DMS79 treated with DMSO at 0.1 percent for 48 hours (cell line): ENCODE measurements at regions not wholly inside any gene's neighbourhood (a gene's known extent, or its start where the extent isn't known, plus 50 kb on each side); places are given as distances from the start of the nearest gene placed in this dataset.

ENCODE experiments used
- DNase-seq: peaks from one replicate; lab custom pipeline; 2025; lab: John Stamatoyannopoulos, UW

- DNase-seq, result no peak
These were observed 65.2 kb upstream of the CDON start for GRCh38 chr11:126127898-126128297.

- no peak for DNase-seq
These were observed 64.7 kb upstream of the CDON start for GRCh38 chr11:126127284-126127845.

- peak; percentile 87 for DNase-seq
These were observed 61.6 kb upstream of the CDON start for GRCh38 chr11:126124231-126124661.

- peak; percentile 71 for DNase-seq
These were observed 61.0 kb upstream of the CDON start for GRCh38 chr11:126123686-126124085.

- DNase-seq, result no peak
These were observed 60.2 kb upstream of the CDON start for GRCh38 chr11:126122863-126123262.

GRCh38 chr11:126121296-126121695 is 58.6 kb upstream of the CDON start:
- no peak for DNase-seq

- DNase-seq, result no peak
These were observed 56.1 kb upstream of the CDON start for GRCh38 chr11:126118806-126119205.

GRCh38 chr11:126115816-126116331 is 53.2 kb upstream of the CDON start:
- DNase-seq, result peak; percentile 99

- DNase-seq, result peak; percentile 90
These were observed 52.4 kb upstream of the CDON start for GRCh38 chr11:126115127-126115495.

- peak; percentile 52 for DNase-seq
These were observed 51.9 kb upstream of the CDON start for GRCh38 chr11:126114486-126115126.

- no peak for DNase-seq
These were observed 51.3 kb upstream of the CDON start for GRCh38 chr11:126113963-126114362.

- DNase-seq, result peak; percentile 93
These were observed 50.9 kb upstream of the CDON start for GRCh38 chr11:126113515-126113957.

- DNase-seq, result no peak
These were observed 50.3 kb upstream of the CDON start for GRCh38 chr11:126113012-126113411.

GRCh38 chr11:126112547-126112946 is 49.9 kb upstream of the CDON start:
- no peak for DNase-seq
